Gastroesophageal sphincter (tissue), 3 donors: ENCODE measurements at regions not wholly inside any gene's neighbourhood (a gene's known extent, or its start where the extent isn't known, plus 50 kb on each side); places are given as distances from the start of the nearest gene placed in this dataset.

Experiments
- EP300 ChIP-seq: sonication (generic); formaldehyde crosslinking; IDR thresholded peaks from one replicate; pipeline ENCODE4 v1.6.1; 2017; ENCODE audit warnings: antibody characterized with exemption, mild to moderate bottlenecking
- POLR2A ChIP-seq, 2 donors: fragments of 450-650 bp; IDR thresholded peaks; one replicate each; pipeline ENCODE4 v1.6.1; 2017; ENCODE audit warnings: antibody characterized with exemption in 2 of 2, mild to moderate bottlenecking in 2 of 2, moderate library complexity in 1 of 2
- POLR2AphosphoS5 ChIP-seq: sonication (generic); formaldehyde crosslinking; IDR thresholded peaks from one replicate; pipeline ENCODE4 v1.6.1; 2017; ENCODE audit warnings: antibody characterized with exemption
- TF ChIP-seq, protein P1 (sequence below), 4 experiments: fragments of 200-600 bp in 2 of 4; fragments of 450-650 bp in 2 of 4; sonication (generic) in 1 of 4; IDR thresholded peaks; one replicate each; pipeline ENCODE4 v1.5.1; 2017 to 2019; ENCODE audit warnings: antibody characterized with exemption in 4 of 4, mild to moderate bottlenecking in 2 of 4, moderate library complexity in 2 of 4

DNA sequence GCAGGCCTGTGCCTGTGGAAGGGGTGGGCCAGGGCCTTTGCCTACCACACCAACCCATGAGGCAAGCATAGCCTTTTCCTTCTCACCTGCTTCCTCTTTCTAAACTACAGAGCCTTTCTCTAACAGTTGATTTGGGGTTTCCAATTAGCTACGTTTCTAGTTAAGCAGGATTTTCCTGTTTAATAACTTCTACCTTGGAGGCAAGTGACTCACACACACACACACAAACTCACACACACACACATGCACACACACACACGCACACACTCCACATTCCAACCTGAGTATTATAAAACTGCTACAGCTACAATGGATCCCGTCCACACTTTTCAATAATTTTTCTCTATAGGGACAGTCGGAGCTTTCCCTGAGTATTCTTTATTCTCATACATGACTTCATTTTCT, 84.9 kb downstream of the SOX11 start:
- TF ChIP-seq POLR2AphosphoS5, result no peak
- TF ChIP-seq POLR2A (IDR thresholded peaks at IDR 0.05), result no peak
- TF ChIP-seq EP300, result no peak
- TF ChIP-seq, protein P1, sequence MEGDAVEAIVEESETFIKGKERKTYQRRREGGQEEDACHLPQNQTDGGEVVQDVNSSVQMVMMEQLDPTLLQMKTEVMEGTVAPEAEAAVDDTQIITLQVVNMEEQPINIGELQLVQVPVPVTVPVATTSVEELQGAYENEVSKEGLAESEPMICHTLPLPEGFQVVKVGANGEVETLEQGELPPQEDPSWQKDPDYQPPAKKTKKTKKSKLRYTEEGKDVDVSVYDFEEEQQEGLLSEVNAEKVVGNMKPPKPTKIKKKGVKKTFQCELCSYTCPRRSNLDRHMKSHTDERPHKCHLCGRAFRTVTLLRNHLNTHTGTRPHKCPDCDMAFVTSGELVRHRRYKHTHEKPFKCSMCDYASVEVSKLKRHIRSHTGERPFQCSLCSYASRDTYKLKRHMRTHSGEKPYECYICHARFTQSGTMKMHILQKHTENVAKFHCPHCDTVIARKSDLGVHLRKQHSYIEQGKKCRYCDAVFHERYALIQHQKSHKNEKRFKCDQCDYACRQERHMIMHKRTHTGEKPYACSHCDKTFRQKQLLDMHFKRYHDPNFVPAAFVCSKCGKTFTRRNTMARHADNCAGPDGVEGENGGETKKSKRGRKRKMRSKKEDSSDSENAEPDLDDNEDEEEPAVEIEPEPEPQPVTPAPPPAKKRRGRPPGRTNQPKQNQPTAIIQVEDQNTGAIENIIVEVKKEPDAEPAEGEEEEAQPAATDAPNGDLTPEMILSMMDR (IDR thresholded peaks at IDR 0.05), result no peak
